Heart left ventricle (tissue), 16 donors: ENCODE measurements at regions not wholly inside any gene's neighbourhood (a gene's known extent, or its start where the extent isn't known, plus 50 kb on each side); places are given as distances from the start of the nearest gene placed in this dataset.

Source experiments
- ATAC-seq, 4 donors: fragments of 200-7000 bp; cut with Tn5 transposase; one replicate each; pipeline ENCODE4 v1.9.1; 2020 to 2022; ENCODE audit warnings: moderate library complexity in 4 of 4, mild to moderate bottlenecking in 3 of 4, moderate number of reproducible peaks in 1 of 4
- DNase-seq, 5 donors: peaks; one replicate each; pipeline ENCODE4 v3.0.0-alpha.2; 2020
- H3K27ac ChIP-seq, 12 donors: fragments of 200-600 bp; sonication (generic) in 4 of 12; one replicate each; pipeline versions ENCODE4 v1.5.0 to v1.8.0; 2016 to 2022; ENCODE audit warnings: mild to moderate bottlenecking in 2 of 12
- H3K27me3 ChIP-seq, 9 donors: fragments of 200-600 bp; sonication (generic) in 2 of 9; one replicate each; pipeline versions ENCODE4 v1.5.1 to v1.8.0; 2016 to 2022; ENCODE audit warnings: mild to moderate bottlenecking in 3 of 9
- H3K36me3 ChIP-seq, 9 donors: fragments of 200-600 bp; sonication (generic) in 2 of 9; one replicate each; pipeline versions ENCODE4 v1.5.0 to v1.8.0; 2018 to 2022; ENCODE audit warnings: mild to moderate bottlenecking in 2 of 9
- H3K4me1 ChIP-seq, 12 donors: fragments of 200-600 bp; sonication (generic) in 4 of 12; one replicate each; pipeline versions ENCODE4 v1.5.0 to v1.8.0; 2016 to 2022; ENCODE audit warnings: mild to moderate bottlenecking in 3 of 12
- H3K4me3 ChIP-seq, 12 donors: fragments of 200-600 bp; sonication (generic) in 4 of 12; one replicate each; pipeline versions ENCODE4 v1.5.0 to v1.8.0; 2017 to 2022; ENCODE audit warnings: mild to moderate bottlenecking in 9 of 12, moderate library complexity in 4 of 12
- H3K9me3 ChIP-seq, 12 donors: fragments of 200-600 bp; sonication (generic) in 4 of 12; one replicate each; pipeline versions ENCODE4 v1.5.0 to v1.8.0; 2016 to 2022; ENCODE audit warnings: mild to moderate bottlenecking in 1 of 12
- POLR2A ChIP-seq, 2 donors: fragments of 450-650 bp; IDR thresholded peaks; one replicate each; pipeline ENCODE4 v1.6.1; 2017; ENCODE audit warnings: antibody characterized with exemption in 2 of 2, mild to moderate bottlenecking in 2 of 2, moderate library complexity in 2 of 2
- WGBS, 4 donors: extraction: QIAGEN DNeasy Blood & Tissue Kit in 2 of 4; methylation state at CpG; one replicate each; pipeline versions ENCODE4 v1.1.5 to v1.1.7; 2013 to 2018; 5-methylcytosine and 5-hydroxymethylcytosine counted together
- intact Hi-C, 10 donors: fragments of 100-400 bp; cut with DNase I; formaldehyde crosslinking; loops; one replicate each; pipeline versions ENCODE4 v1.11.1 to v1.14.2; 2022
- TF ChIP-seq, protein P1 (sequence below), 12 donors: fragments of 200-600 bp; sonication (generic) in 4 of 12; IDR thresholded peaks; one replicate each; pipeline versions ENCODE4 v1.5.0 to v1.8.0; 2018 to 2022; ENCODE audit warnings: antibody characterized with exemption in 12 of 12, mild to moderate bottlenecking in 5 of 12
- donor health status: ischemic (EF 13 %, LVEDD 7.1; RV severe dilation, severe dysfunction).
- donor health status: healthy with polysubstance abuse.
- donor health status: DM: no; HTN: yes; CAD: no.
- donor health status: DM: no; HTN: no; CAD: no.
- donor health status: ischemic (EF 25% LVEDD 6.9; RV normal size, moderate dysfunction).
- donor health status: ischemic (EF 25% LVEDD 5.7; RV mildly dilated, moderate dysfunction).
- donor health status: healthy.
- donor health status: DM: yes; HTN: yes; CAD: no.
- donor health status: ischemic (EF 35%, LVEDD 5.7; RV mildly dilated, moderate dysfunction).
- donor health status: nonischemic (EF 11% LVEDD 7.7; RV severe dilation, severe dysfunction).
- donor health status: DM: yes; HTN: yes; CAD: no.
- donor health status: PGD.
- donor health status: ischemic (EF 29% LVEDD 5.4; RV normal size, mild dysfunction).
- donor health status: nonischemic (EF 23%, LVEDD 6.1; RV moderate dilation, normal function).

DNA sequence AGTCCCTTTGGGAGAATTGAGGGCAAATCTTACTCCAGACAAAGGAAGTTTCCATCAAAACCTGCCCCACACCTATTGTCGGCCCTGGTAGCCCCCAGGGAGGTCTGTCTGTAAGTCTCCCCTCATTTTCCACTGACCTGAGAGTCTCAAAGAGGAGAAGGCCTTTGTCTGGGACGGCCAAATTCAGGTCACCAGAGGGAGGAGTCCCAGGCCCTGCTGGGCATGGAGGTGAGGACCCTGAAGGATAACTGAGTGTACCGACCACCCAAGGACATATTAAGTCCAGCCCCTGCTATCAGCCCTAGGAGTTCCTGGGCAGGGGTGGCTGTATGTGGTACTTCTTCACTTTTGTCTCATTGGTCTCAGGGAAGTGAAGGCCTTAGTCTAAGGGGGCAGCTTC lies 229.9 kb downstream of the FGF13 start:
- Histone ChIP-seq H3K4me1 (no peaks in the 10 kb centered on the region), H3K36me3 (no peaks in the 10 kb centered on the region), H3K4me3 (no peak overlapping the region), H3K27ac (no peak overlapping the region), H3K9me3 (no peaks in the 10 kb centered on the region), H3K27me3 (peaks cover 0 to 5% (median 0%) of the 10 kb centered on the region in 9 donors)
- TF ChIP-seq POLR2A (IDR thresholded peaks at IDR 0.05) = no peak
- TF ChIP-seq, protein P1, sequence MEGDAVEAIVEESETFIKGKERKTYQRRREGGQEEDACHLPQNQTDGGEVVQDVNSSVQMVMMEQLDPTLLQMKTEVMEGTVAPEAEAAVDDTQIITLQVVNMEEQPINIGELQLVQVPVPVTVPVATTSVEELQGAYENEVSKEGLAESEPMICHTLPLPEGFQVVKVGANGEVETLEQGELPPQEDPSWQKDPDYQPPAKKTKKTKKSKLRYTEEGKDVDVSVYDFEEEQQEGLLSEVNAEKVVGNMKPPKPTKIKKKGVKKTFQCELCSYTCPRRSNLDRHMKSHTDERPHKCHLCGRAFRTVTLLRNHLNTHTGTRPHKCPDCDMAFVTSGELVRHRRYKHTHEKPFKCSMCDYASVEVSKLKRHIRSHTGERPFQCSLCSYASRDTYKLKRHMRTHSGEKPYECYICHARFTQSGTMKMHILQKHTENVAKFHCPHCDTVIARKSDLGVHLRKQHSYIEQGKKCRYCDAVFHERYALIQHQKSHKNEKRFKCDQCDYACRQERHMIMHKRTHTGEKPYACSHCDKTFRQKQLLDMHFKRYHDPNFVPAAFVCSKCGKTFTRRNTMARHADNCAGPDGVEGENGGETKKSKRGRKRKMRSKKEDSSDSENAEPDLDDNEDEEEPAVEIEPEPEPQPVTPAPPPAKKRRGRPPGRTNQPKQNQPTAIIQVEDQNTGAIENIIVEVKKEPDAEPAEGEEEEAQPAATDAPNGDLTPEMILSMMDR (IDR thresholded peaks at IDR 0.05) = no peak
- intact Hi-C loops = no loop called here
- DNase-seq (no peak), ATAC-seq (no peak)
- 60 to 84% (median 68%) methylated on average over 3 of the region's 3 CpGs for WGBS, 4 donors

DNA sequence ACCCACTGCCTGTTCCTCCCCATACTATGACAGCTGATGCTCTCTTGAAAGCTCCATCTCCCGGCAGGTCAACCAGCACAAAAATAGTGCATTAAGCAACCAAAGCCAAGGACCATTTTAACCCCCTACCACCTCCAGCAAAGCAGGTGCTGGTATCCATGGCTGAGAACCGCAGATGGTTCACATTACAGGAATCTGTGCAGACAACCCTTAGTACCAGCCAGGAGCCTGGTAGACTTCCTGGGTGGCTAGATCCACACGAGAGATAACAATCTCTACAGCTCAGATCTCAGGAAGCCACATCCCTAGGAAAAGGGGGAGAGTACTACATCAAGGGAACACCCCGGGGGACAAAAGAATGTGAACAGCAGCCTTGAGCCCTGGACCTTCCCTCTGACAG lies 248.0 kb downstream of the FGF13 start:
- Histone ChIP-seq H3K27me3 (no peaks in the 10 kb centered on the region), H3K9me3 (peaks cover 0 to 5% (median 0%) of the 10 kb centered on the region in 12 donors), H3K27ac (no peak overlapping the region), H3K36me3 (no peaks in the 10 kb centered on the region), H3K4me3 (no peak overlapping the region), H3K4me1 (no peaks in the 10 kb centered on the region)
- DNase-seq (no peak), ATAC-seq (no peak)
- intact Hi-C loops = no loop called here
- 68 to 83% (median 75%) methylated on average over 4 of the region's 4 CpGs for WGBS, 4 donors
- TF ChIP-seq, protein P1 (IDR thresholded peaks at IDR 0.05) = no peak
- TF ChIP-seq POLR2A (IDR thresholded peaks at IDR 0.05) = no peak
